Fibroblast of skin of back (primary cell): ENCODE measurements at regions not wholly inside any gene's neighbourhood (a gene's known extent, or its start where the extent isn't known, plus 50 kb on each side); places are given as distances from the start of the nearest gene placed in this dataset.

Experiments
- DNase-seq: peaks from one replicate; pipeline ENCODE4 v3.0.0-alpha.2; 2013

DNA sequence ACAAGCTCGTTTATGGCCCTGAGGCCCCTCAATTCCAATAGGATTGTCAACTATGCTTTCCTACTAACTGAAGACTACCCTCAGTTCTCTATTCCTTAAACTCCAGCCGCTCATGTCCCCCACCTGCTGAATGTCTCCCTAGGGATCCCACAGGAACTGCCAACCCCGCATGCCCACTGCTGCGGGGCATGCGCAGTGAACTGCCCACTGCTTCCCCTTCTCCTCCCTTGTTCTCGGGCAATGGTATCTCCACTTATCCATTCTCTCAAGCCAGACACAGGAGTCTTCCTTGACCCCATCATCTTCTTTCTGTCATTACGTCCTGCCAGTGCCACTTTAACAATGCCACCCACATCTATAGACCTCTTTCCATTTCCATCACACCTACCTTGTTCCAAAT, 90.0 kb downstream of the FGF18 start:
- DNase-seq, result no peak

DNA sequence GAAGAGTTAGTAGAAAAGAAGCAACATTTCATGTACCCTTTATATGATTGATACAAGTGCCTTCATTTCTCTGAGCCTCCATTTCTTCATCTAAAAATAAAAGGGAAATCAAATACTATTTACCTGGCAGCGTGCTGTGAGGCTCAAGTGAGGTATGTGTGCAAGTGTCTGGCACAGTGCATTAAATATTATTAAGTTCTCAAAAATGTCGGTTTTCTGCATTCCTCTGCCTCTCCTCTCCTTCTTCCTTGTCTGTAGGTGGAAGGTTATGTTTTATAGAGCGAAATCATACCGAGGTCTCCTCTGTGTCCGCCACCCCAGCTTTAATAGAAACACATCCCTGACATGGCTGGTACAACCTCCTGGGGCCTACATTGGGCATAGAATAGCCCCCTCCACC, 93.0 kb downstream of the FGF18 start:
- no peak for DNase-seq

DNA sequence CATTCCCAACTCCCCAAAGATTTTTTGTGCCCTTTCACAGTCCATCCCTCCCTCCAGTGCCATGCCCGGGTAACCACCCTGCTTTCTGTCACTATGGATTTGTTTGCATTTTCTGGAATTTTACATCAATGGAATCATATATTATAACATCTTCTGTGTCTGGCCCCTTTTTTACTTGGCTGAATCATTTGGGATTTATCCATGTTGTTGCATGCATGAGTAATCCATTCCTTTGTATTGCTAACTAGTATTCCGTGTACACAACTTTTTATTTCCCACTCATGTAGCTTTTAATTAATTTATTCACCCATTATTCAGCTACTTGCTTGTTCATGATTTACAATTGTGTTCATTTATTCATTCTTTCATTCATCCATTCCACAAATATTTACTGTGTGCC, 94.1 kb downstream of the FGF18 start:
- DNase-seq, result peak; percentile 32

DNA sequence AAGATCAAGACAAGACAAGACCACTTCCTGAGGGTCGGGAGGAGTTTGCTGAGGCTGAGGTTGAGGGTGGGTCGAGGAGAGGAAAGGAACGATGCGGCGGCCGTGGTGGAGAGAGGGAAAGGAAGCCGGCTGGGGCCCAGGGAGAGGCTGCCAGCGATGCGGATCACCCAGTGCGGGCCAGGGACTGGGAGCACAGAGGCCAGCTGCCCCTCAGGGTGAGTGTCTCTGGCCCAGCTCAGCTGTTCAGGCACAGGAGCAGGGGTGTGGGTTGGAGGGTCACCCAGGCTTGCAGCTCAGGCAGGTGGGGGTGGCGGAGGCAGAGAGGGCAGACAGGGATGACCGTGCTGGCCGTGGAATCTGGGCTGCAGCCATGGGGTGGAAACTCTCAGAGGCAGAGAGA, 99.5 kb downstream of the FGF18 start:
- DNase-seq, result no peak

DNA sequence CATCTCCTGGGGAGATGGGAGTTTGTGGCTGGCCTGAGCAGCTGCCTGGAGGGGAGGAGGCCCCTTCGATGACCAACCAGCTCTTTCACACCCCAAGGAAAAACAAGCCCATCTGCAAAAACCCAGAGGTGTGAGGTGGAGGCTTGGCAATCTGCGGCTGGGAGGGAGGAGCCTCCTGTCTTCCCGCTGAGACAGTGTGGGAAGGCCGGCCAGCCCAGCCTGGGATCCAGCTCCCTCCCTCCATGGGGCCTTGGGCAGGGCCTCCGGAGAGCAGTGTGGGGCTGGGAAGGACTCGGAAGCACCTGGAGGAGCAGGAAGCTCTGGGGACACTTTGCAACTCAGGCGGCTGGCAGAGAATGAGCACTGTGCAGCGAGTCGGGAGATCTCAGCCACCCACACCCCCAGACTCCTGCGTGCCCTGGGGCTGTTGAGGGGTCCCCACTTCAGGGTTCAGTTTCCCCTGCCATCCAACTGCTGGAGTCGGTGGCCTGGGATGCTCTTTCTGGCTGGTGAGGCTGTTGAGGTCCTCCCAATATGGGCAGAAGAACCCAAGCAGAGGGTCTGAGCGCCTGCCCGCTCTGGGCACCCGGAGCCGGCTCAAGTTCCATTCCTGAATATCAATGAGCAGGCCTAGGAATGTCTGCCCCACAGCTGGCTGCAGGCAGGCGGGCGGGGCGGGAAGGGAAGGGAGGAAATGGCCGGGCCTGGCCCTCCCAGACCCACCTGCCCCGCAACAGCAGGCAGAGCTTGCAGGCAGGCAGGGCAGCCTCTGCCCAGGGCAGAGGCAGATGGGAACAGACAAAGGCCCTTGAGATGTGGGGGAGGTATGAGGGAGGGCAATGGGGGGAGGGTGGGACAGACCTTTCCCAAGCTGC, 101.1 kb downstream of the FGF18 start:
- peak; percentile 62 for DNase-seq

DNA sequence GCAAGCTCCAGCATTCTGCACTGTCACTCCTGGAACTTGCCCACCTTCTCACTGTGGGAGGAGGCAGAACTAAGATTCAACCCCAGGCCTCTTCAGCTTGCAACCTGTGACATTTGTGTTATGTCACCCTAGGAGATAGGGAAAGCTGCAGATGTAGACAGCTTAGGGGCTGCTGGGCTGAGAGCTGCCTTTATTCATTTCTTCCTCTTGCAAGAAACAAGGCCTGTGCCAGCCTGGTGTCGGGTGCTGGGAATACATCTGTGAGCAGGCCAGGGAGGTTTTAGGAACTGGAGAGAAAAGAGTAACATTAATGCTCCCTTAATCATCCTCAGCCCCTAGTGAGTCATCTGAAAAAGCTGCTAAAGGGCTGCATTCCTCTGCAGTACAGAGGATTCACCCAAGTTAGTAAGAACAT, 101.8 kb downstream of the FGF18 start:
- peak; percentile 96 for DNase-seq

DNA sequence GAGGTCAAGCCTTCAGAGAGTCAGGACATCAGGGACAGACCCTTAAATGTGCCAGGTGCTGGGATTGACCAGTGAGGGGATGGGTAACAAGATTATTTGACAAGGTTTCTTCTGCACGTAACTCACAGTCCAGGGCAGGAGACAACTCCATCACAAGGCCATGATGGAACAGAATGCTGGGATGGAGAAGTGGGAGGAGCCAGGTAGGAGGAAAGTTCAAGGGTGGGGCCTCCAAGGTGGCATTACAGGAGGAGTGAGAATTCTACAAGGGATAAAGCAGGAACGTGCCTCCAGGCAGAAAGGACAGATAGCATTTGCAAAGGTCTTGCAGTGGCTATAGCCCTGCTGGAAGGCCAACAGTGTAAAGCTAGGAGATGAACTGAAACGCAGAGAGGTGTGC, 102.2 kb downstream of the FGF18 start:
- DNase-seq, result no peak

DNA sequence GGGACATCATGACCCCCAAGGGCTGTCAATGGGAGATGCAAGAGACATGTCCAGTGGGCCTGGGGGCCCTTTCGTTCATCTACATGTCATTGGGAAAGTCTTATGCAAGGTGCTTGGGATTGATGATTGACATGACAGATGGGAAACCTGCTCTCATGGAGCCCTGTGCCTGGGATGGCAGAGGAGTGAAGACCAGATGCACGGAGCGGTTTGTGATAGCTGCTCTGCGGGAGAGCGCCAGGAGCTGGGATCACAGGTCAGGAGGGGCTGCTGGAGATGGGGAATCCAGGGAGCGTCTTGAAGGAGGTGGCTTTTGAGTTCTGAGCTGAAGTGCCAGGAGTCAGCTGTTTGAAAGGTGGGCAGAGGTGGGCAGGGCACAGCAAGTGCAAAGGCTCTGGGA, 104.3 kb downstream of the FGF18 start:
- no peak for DNase-seq

DNA sequence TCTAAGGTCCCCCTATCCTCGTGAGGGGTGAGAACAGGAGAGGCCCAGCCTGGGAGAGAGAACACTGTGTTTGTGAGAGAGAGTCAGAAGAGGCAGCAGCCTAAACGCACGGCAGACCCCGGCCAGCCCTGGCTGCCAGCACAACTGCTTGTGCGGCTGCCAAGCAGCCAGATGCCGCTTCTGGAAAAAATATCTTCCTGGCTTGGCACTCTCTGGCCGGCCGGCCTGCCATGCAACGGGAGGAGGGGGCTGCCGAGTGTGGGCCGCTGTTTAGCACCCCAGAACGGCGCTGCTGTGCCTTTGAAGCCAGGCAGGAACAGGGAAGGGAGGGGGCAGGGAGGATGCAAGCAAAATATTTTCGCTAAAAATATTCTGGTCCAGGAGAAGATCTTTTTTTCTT, 105.0 kb downstream of the FGF18 start:
- no peak for DNase-seq

DNA sequence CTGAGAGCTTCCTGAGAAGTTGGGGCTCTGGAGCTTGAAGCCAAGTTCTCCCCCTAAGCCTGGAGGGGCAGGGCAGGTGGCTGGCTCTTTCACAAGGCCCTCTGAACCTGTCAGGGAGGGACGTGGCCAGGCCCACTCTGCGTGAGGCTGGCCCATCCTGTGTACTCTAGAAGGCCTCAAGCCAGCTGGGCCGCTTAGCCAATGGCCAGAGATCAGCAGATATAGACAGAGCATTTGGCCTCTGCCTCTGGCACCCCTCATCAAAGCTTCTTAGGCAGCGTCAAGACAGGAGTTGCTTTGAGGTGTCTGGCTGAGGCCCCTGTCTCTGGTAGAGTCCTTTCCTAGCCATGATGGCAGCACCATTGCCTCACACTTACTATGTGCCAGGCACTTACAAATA, 105.6 kb downstream of the FGF18 start:
- no peak for DNase-seq

DNA sequence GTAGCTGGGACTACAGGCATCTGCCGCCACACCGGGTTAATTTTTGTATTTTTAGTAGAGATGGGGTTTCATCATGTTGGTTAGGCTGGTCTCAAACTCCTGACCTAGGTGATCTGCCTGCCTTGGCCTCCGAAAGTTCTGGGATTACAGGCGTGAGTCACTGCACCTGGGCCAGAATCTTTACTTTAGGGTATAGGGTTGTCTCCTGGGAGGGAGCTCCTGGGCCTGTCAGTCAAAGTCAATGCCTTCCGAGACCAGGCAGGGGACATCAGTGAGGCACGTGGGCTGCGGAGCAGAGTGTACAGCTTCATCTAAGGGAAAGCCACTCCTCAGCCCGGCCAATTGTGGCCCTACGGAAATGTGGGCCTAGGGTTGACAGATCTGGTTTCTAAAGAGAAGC, 108.6 kb downstream of the FGF18 start:
- DNase-seq, result no peak

DNA sequence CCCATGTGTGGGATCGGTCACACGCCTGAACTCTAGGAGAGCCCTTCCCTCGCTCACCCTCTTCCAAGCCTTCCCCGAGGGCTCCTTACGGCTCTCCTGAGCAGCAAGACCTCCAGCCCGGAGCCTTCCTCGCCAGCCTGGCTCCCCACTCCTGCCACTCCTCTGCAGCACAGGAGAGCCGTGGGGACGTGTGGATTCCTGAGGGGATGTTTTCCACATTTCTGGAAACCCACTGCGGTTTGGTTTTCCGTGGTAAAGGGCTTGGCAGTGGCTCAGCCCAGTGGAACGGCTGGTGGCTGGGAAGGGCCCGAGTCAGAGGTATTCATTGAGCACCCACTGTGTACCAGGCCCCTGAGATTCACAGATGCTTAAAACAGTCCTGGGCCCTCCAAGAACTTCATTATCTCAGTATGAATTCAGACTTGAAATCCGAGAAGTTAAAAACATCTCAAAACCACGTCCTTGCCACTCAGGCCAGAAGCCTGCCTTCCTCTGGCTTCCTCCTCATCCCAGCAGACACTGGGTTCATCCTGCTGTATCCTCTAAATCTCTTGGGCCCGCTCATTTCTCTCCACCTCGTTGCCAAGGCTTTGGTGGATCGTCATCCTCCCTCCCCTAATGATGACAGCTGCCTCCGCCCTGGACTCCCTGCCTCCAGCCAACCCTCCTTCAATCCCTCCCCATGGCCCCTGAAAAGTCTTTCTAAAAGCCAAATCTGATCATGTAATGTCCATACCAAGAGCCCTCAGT, 109.6 kb downstream of the FGF18 start:
- DNase-seq, result no peak

DNA sequence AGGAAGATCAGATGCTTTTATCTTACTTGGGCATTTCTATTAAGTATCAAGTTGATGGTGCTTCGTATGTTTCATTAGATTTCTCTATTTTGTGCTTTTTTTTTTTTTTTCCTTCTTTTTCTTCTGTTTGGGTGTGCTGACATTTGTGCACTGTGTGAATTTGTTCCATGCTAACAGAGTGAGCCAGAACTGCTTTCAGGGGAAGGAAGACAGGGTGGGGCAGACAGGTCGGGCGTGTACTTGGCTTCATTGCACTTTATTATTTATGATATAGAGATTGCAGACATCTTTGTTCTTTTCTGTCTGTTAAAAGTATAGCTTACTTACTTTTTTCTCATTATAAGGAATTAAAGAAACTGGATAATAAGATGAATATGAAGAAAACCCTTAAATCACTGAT, 112.2 kb downstream of the FGF18 start:
- no peak for DNase-seq

DNA sequence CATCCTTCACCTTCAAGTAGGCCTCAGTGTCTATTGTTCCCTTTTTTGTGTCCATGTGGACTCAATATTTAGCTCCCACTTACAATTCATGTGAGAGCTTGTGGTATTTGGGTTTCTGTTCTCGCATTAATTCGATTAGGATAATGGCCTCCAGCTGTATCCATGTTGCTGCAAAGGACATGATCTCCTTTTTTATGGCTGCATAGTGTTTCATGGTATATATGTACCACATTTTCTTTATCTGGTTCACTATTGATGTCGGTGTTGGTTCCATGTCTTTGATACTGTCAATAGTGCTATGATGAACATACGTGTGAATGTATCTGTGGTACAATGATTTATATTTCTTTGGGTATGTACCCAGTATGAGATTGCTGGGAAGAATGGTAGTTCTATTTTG, 113.7 kb downstream of the FGF18 start:
- no peak for DNase-seq

DNA sequence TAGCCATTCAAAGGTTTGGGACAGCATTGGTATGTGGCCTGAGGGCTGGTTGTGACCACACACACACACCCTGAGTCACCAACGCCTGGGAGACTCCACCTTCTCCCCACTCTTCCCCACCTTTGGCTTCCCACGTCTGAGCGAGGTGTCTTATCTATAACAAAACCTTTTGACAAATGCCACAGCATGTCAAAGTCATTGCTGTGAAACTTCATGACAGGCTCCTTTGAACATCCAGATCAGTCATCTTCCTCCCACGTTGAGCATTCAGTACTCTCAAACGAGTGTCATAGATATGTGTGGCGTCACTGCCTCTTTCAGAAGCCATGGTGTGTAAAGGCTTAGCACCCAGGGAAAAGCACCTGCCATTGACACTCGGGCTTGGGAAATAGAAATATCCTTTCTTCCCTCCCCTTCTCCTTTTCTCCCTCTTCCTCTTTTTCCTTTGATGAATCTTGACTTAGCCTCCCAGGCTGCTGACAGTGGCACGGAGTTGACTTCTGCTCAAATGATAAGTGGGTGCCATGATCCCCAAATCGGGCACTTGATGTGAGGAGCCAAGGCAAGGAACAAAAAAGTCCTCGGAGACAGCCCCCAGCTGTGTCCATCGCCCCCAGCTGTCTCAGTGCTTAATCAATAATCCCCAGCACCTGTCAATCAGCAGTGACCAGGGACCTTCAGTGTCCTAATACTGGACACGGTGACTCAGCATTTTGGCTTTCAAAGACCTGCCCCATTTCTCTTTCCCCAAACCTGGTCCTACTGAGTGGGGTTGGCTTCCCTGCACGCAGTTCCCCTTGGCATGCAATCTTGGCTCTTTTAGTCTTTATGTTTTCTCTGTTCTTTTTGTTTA, 114.8 kb downstream of the FGF18 start:
- no peak for DNase-seq

DNA sequence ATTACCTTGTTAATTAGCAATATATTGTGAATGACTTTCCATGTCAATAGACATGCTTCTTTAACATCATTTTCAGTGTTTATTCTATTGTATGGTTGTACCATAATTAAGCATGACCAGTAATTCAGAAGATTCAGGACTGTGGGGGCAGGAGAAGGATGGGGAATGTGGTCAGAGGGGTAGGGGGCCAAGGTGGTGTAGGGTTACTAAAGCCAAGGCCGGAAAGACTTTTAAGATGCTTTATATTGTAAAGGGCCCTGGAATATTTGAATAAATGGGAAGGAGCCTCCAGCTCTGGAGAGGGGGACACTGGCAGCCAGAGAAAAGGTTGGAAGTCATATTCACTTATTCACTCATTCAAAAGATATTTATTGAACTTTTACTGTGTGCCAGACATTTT, 115.7 kb downstream of the FGF18 start:
- DNase-seq, result no peak

DNA sequence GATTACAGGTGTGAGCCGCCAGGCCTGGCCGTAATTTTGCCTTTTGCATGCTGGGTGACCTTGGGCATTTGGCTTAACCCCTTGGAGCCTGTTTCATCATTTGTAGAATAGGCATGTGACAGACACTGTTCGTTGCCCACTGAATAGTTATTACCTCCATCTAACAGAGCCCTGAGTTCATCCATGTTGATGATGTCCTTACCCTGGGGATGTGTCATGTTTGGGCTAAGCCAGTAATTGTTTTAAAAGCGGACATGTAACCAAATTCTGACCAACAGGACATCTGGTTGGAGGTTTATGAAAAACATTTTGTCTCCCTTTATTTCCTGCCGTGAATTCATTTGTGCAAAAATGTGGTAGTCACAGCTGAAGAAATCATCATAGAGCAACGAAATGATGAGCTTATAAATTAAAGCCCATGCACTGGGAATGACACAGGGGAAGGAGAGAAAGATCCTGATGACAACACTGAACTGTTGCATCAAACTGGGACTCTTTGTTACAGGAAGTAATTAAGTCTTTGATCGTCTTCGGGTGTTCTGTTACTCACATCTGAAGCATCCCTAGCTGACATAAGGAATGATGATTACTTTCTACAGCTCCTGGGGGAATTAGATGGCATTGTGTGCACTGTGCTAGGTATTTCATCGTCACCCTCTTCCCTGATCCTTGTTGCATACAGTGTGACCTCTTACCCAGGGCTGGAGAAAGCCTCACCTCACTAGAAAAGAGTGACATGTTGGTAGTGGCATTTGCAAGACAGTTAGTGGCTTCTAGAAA, 117.8 kb downstream of the FGF18 start:
- DNase-seq, result peak; percentile 66

DNA sequence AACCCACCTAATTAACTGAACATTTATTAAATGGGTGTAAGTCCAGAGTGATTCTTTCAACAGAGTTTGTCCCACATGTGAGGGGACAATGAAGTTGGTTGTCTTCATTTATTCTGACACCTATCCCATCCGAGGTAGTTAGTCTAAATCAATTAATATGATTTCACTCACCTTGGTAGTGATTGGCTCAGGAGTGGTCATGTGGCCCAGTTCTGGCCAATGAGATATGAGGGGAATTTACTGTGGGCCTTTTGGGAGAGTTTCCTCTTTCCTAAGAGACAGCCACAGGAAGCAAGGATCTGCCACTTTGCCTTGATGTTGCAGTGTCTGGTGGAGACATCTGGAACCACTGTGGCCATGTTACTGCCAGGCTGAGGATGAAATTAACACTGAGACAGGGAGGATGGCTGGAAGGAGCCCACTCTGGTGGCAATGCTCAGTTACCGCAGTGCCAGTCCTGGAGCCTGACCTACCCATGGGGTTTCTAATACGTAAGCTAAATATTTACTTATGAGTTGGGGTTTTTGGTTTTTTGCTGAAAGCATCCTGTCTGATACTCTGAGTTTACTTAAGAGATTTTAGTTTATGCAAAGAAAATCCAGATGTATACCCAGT, 118.6 kb downstream of the FGF18 start:
- no peak for DNase-seq

DNA sequence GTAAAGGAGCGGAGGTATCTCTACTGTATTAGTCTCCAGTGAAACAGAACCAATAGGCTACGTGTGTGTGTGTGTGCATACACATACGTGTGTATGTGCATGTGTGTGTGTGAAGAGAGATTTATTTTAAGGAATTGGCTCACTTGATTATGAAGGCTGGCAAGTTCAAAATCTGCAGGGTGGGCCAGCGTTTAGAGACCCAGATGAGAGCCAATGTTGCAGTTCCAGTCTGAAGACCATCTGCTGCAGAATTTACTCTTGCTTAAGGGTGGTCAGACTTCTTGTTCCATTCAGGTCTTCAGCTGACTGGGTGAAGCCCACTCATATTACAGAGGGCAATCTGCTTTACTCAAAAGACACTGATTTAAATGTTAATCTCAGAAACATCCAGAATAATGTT, 119.2 kb downstream of the FGF18 start:
- DNase-seq, result no peak

DNA sequence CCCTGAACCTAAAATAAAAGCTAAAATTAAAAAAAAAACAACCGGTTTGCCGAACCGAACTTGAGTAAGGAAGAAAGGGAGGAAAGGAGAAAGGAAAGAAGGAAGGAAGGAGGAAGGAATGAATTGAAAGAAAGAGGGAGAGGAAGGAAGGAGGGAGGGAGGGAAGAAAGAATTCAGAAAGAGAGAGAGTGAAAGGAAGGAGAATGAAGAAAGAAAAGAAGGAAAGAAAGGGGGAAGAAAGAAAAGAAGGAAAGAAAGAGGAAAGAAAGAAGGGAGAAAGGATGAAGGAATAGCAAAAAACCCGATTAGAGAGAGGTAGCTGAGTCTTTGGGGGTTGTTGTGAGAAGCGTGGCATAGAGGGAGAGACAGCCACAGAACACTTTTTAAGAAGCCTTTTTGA, 121.4 kb downstream of the FGF18 start:
- DNase-seq, result no peak

DNA sequence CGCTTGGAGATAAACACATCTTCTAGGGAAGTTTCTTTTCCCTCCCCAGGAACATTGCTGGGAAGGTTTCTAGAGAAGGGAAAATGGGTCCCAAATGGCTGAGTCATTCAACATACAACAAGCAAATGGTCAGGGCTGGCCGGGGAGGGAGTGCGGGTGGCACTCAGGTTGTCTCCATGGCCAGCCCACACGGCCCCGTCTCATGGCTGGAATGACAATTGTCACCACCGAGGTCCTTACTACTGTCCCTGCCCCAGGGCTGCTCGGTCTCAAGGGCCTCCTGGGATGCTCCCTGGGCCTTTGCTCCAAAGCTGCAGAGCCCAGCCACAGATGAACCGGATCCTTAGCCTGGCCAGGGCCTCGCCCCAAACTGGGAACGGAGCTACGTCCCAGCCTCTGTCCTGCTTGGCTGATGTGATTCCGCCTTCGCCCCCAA, 121.9 kb downstream of the FGF18 start:
- DNase-seq, result no peak
